ENCODE measurements at regions not wholly inside any gene's neighbourhood (a gene's known extent, or its start where the extent isn't known, plus 50 kb on each side); places are given as distances from the start of the nearest gene placed in this dataset.

DNA sequence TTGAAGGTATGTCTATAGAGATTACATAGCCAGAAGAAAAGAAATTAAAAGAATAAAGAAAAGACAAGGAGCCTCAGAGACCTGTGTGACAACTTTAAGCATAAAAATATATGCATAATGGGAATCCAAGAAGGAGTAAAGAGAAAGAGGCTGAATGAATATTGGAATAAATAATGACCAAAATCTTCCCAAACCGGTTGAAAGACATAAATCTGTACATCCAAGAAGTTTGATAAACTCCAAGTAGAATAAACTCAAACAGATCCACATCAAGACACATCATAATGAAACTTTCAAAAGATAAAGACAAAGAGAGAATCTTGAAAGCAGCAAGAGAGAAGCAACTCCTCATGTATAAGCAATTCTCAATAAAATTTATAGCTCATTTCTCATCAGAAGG lies 132.4 kb upstream of the ZNF516 start:
- Histone ChIP-seq H2BK15ac (ENCODE audit: low read depth, low read length) (no peak overlapping the region), H2BK5ac (ENCODE audit: insufficient read length, low read length) (no peak overlapping the region), H3K56ac (ENCODE audit: insufficient read length, low read depth, low read length) (no peak overlapping the region), H3K27ac (ENCODE audit: insufficient read length, low read depth, low read length) (no peak overlapping the region), H3K79me1 (ENCODE audit: insufficient read depth, low read depth, low read length, poor library complexity, severe bottlenecking) (no peaks in the 10 kb centered on the region), H3K79me2 (ENCODE audit: insufficient read depth, low read length) (no peaks in the 10 kb centered on the region), H3K4me2 (ENCODE audit: insufficient read depth, insufficient read length, low read length) (no peak overlapping the region), H4K20me1 (ENCODE audit: control insufficient read depth, insufficient read depth, insufficient read length) (no peaks in the 10 kb centered on the region), H2BK20ac (ENCODE audit: low read depth, low read length, poor library complexity, severe bottlenecking) (no peak overlapping the region), H3K9ac (ENCODE audit: extremely low read depth, insufficient read length, low read length) (no peak overlapping the region), H2AK5ac (ENCODE audit: insufficient read length, low read length) (no peak overlapping the region), H3K9me3 (ENCODE audit: control insufficient read depth, low read depth, low read length) (no peaks in the 10 kb centered on the region), H4K91ac (ENCODE audit: insufficient read length, low read depth, low read length) (no peak overlapping the region), H3K27me3 (ENCODE audit: insufficient read depth, low read length) (no peaks in the 10 kb centered on the region), H3K4me1 (ENCODE audit: insufficient read depth, low read length) (no peaks in the 10 kb centered on the region), H4K8ac (replicated peaks; ENCODE audit: insufficient read length, low read depth, low read length) (no peak overlapping the region), H3K18ac (ENCODE audit: insufficient read length, low read depth, low read length) (no peak overlapping the region), H3K23ac (ENCODE audit: insufficient read length, low read depth, low read length) (no peak overlapping the region), H3T11ph (ENCODE audit: low read length) (no peak overlapping the region), H4K5ac (ENCODE audit: insufficient read length, low read depth, low read length) (no peak overlapping the region), H3K14ac (ENCODE audit: insufficient read depth, low read length) (no peak overlapping the region), H2BK12ac (ENCODE audit: insufficient read length, low read depth, low read length) (no peak overlapping the region), H3K4ac (ENCODE audit: low read depth, low read length) (no peak overlapping the region), H2BK120ac (ENCODE audit: low read depth, low read length, poor library complexity, severe bottlenecking) (no peak overlapping the region), H2AFZ (ENCODE audit: low read length) (no peak overlapping the region), H3K23me2 (ENCODE audit: insufficient read length, low read depth, low read length, poor library complexity, severe bottlenecking) (no peaks in the 10 kb centered on the region)
- Mint-ChIP-seq H3K36me3 (ENCODE audit: insufficient read depth in 1 of 3, low read depth in 3 of 3) (peaks cover 0 to 3% (median 0%) of the 10 kb centered on the region in 3 experiments; a peak in 1 of 7 replicates), H3K27ac (no peak overlapping the region), H3K4me3 (no peak overlapping the region), H3K4me1 (peaks cover 9 to 13% of the 10 kb centered on the region in 2 experiments), H3K9me3 (peaks cover 0 to 16% of the 10 kb centered on the region in 2 experiments; a peak in 4 of 5 replicates), H3K27me3 (ENCODE audit: low read depth) (peaks cover 15% of the 10 kb centered on the region)
- TF ChIP-seq, protein P1, sequence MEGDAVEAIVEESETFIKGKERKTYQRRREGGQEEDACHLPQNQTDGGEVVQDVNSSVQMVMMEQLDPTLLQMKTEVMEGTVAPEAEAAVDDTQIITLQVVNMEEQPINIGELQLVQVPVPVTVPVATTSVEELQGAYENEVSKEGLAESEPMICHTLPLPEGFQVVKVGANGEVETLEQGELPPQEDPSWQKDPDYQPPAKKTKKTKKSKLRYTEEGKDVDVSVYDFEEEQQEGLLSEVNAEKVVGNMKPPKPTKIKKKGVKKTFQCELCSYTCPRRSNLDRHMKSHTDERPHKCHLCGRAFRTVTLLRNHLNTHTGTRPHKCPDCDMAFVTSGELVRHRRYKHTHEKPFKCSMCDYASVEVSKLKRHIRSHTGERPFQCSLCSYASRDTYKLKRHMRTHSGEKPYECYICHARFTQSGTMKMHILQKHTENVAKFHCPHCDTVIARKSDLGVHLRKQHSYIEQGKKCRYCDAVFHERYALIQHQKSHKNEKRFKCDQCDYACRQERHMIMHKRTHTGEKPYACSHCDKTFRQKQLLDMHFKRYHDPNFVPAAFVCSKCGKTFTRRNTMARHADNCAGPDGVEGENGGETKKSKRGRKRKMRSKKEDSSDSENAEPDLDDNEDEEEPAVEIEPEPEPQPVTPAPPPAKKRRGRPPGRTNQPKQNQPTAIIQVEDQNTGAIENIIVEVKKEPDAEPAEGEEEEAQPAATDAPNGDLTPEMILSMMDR (conservative IDR thresholded peaks at IDR 0.05): no peak
- WGBS (ENCODE audit: extremely low coverage, insufficient read length, low lambda C conversion rate): no CpG with 5 or more reads among the region's 1 CpG
- no peak for DNase-seq
